IMR-90 (cell line): ENCODE measurements at regions not wholly inside any gene's neighbourhood (a gene's known extent, or its start where the extent isn't known, plus 50 kb on each side); places are given as distances from the start of the nearest gene placed in this dataset.
A peak's percentile ranks its signal among the peaks of the same experiment; 100 is the strongest.

ENCODE experiments used
- ATAC-seq: fragments of 200-7000 bp; cut with Tn5 transposase; 2 replicates; pipeline ENCODE4 v1.9.1; 2020; ENCODE audit warnings: low read depth, mild to moderate bottlenecking, moderate library complexity
- BruUV-seq: library from RNA; stranded (reverse); fragments of 400-500 nt; replicated peaks from 2 replicates; lab custom pipeline; 2021; lab: Mats Ljungman, UMichigan
- CTCF ChIA-PET: fragments of 300-600 bp; formaldehyde crosslinking; extraction: SDS; loops from one replicate; lab custom pipeline; 2021; ENCODE audit warnings: antibody characterized with exemption; lab: Yijun Ruan, JAX
- POLR2A ChIA-PET: fragments of 300-600 bp; sonication (Branson Sonifier 250); formaldehyde crosslinking; loops from one replicate; lab custom pipeline; 2022; ENCODE audit warnings: antibody characterized with exemption; ENCODE audit not compliant: unreplicated experiment; lab: Charles Lee
- DNase-seq: peaks from one replicate; pipeline ENCODE4 v3.0.0; 2013
- H2AFZ ChIP-seq: replicated peaks from 2 replicates; pipeline ENCODE3; 2013; ENCODE audit warnings: low read length, mild to moderate bottlenecking; ENCODE audit not compliant: poor library complexity
- H2AK5ac ChIP-seq: 2 replicates; pipeline ENCODE4 v1.6.1; 2013; ENCODE audit warnings: low read depth, low read length, inconsistent platforms
- H2AK9ac ChIP-seq: replicated peaks from 2 replicates; pipeline ENCODE3; 2013; ENCODE audit warnings: mild to moderate bottlenecking, low read depth, low read length, moderate library complexity; ENCODE audit not compliant: poor library complexity
- H2BK120ac ChIP-seq: 2 replicates; pipeline ENCODE4 v1.6.1; 2013; ENCODE audit warnings: low read depth, low read length, inconsistent platforms
- H2BK15ac ChIP-seq: 3 replicates; pipeline ENCODE4 v1.6.1; 2013; ENCODE audit warnings: low read depth, low read length, inconsistent platforms
- H2BK20ac ChIP-seq: 2 replicates; pipeline ENCODE4 v1.6.1; 2013; ENCODE audit warnings: low read depth, mild to moderate bottlenecking, inconsistent platforms, low read length, moderate library complexity
- H2BK5ac ChIP-seq: 2 replicates; pipeline ENCODE4 v1.6.1; 2013; ENCODE audit warnings: mild to moderate bottlenecking, low read depth, low read length, inconsistent platforms; ENCODE audit not compliant: poor library complexity, severe bottlenecking
- H3K14ac ChIP-seq: replicated peaks from 2 replicates; pipeline ENCODE4 v1.6.1; 2013; ENCODE audit warnings: low read depth, low read length, inconsistent platforms
- H3K18ac ChIP-seq: 2 replicates; pipeline ENCODE4 v1.6.1; 2013; ENCODE audit warnings: low read depth, low read length, control low read depth
- H3K23ac ChIP-seq: 2 replicates; pipeline ENCODE4 v1.6.1; 2013; ENCODE audit warnings: low read depth, low read length, inconsistent platforms
- H3K27ac ChIP-seq: 2 replicates; pipeline ENCODE4 v1.5.1; 2013; ENCODE audit warnings: mild to moderate bottlenecking, control low read depth, low read length; ENCODE audit not compliant: insufficient read depth
- H3K27me3 ChIP-seq: 2 replicates; pipeline ENCODE4 v1.6.1; 2013; ENCODE audit warnings: low read length; ENCODE audit not compliant: control insufficient read depth, insufficient read depth
- H3K36me3 ChIP-seq: 2 replicates; pipeline ENCODE4 v1.6.1; 2013; ENCODE audit warnings: low read length, mixed read lengths; ENCODE audit not compliant: control insufficient read depth, insufficient read depth
- H3K4ac ChIP-seq: 2 replicates; pipeline ENCODE4 v1.6.1; 2013; ENCODE audit warnings: low read depth, low read length, inconsistent platforms
- H3K4me1 ChIP-seq: 2 replicates; pipeline ENCODE4 v1.6.1; 2013; ENCODE audit warnings: low read length, mixed read lengths; ENCODE audit not compliant: control insufficient read depth, insufficient read depth
- H3K4me2 ChIP-seq: 2 replicates; pipeline ENCODE4 v1.6.1; 2013; ENCODE audit warnings: low read depth, mild to moderate bottlenecking, control low read depth, low read length, moderate library complexity
- H3K4me3 ChIP-seq: 2 replicates; pipeline ENCODE4 v1.5.1; 2013; ENCODE audit warnings: low read depth, mild to moderate bottlenecking, control low read depth, low read length, moderate library complexity; ENCODE audit not compliant: insufficient read depth
- H3K56ac ChIP-seq: 2 replicates; pipeline ENCODE4 v1.6.1; 2013; ENCODE audit warnings: low read length, inconsistent platforms; ENCODE audit not compliant: insufficient read depth; ENCODE audit errors: extremely low read depth
- H3K79me1 ChIP-seq, 2 experiments: 2 replicates each; pipeline ENCODE4 v1.6.1; 2013; ENCODE audit warnings: low read length in 2 of 2, inconsistent platforms in 1 of 2, low read depth in 1 of 2
- H3K9ac ChIP-seq: 2 replicates; pipeline ENCODE4 v1.6.1; 2013; ENCODE audit warnings: low read depth, low read length, control low read depth
- H3K9me1 ChIP-seq: 2 replicates; pipeline ENCODE4 v1.6.1; 2013; ENCODE audit warnings: low read length, inconsistent platforms; ENCODE audit not compliant: insufficient read depth
- H3K9me3 ChIP-seq: 2 replicates; pipeline ENCODE4 v1.6.1; 2013; ENCODE audit warnings: low read length; ENCODE audit not compliant: control insufficient read depth, insufficient read depth
- H4K20me1 ChIP-seq: 2 replicates; pipeline ENCODE4 v1.6.1; 2013; ENCODE audit warnings: low read length, inconsistent platforms; ENCODE audit not compliant: insufficient read depth
- H4K5ac ChIP-seq: 2 replicates; pipeline ENCODE4 v1.6.1; 2013; ENCODE audit warnings: mild to moderate bottlenecking, low read depth, low read length, control low read depth
- H4K8ac ChIP-seq, 2 experiments: 2 replicates each; pipeline ENCODE4 v1.6.1; 2013; ENCODE audit warnings: low read depth in 2 of 2, low read length in 2 of 2, control low read depth in 1 of 2, inconsistent platforms in 1 of 2
- H4K91ac ChIP-seq: 2 replicates; pipeline ENCODE4 v1.6.1; 2013; ENCODE audit warnings: low read depth, low read length, inconsistent platforms; ENCODE audit not compliant: insufficient read depth
- SMC3 ChIP-seq: fragments of 150-350 bp; IDR thresholded peaks from 2 replicates; pipeline ENCODE4 v1.6.1; 2016; ENCODE audit warnings: low read depth, mild to moderate bottlenecking, antibody characterized with exemption, low read length, moderate library complexity
- WGBS, 2 experiments: methylation state at CpG; one replicate each; pipeline versions ENCODE4 v1.1.5 to v1.1.7; 2013; ENCODE audit warnings: missing lambda C conversion rate in 2 of 2; ENCODE audit not compliant: insufficient read length in 1 of 2; ENCODE audit errors: extremely low coverage in 2 of 2; 5-methylcytosine and 5-hydroxymethylcytosine counted together
- dilution Hi-C: fragments of 300-500 bp; cut with HindIII; formaldehyde crosslinking; loops from one replicate; pipeline ENCODE4 v1.14.3; 2018; ENCODE audit warnings: low sequenced_read_pairs; ENCODE audit not compliant: unreplicated experiment
- in situ Hi-C: fragments of 300-500 bp; cut with MboI; formaldehyde crosslinking; loops from 3 replicates; pipeline ENCODE4 v1.14.3; 2019; ENCODE audit warnings: low sequenced_read_pairs, inconsistent platforms, mixed read lengths
- intact Hi-C: fragments of 100-400 bp; cut with micrococcal nuclease; formaldehyde crosslinking; loops from 2 replicates; pipeline ENCODE4 v1.10.0; 2022
- TF ChIP-seq, protein P1 (sequence below): conservative IDR thresholded peaks from 2 replicates; pipeline ENCODE4 v1.5.1; 2012; ENCODE audit warnings: mild to moderate bottlenecking, low read depth, low read length, improper control_type of control experiment

DNA sequence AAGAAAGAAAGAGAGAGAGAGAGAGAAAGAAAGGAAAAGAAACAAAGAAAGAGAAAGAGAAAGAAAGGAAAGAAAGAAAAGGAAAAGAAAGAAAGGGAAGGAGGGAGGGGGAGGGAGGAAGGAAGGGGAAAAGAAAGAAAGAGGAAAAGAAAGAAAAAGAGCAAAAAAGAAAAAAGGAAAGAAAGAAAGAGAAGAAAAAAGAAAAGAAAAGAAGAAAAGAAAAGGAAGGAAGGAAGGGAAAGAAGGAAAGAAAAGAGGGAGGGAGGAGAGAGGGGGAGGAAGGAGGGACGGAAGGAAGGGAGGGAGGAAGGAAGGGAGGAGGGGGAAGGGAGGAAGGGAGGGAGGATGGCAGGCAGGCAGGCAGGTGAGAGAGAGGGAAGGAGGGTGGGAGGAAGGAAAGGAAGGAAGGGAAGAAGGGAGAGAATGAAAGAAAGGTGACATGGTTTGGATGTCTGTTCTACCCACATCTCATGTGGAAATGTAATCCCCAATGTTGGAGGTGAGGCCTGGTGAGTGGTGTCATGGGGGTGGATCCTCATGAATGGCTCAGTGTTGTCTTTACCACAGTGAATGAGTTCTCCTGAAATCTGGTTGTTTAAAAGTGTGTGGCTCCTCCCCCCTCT lies 83.0 kb upstream of the DCLK2 start:
- intact Hi-C loops = loop anchor here (5.0 to 10.0 kb wide), 2 partner anchors 587 to 660 kb away; partner anchors contain the start of gene MAB21L2
- H2AFZ ChIP-seq = peak overlapping the region; percentile 62
- no TSS peak for BruUV-seq

More for the DNA sequence above, 83.0 kb upstream of the DCLK2 start:
- Histone ChIP-seq H3K4me2 (no peak overlapping the region), H3K56ac (no peak overlapping the region), H3K4ac (no peak overlapping the region), H2BK20ac (no peak overlapping the region), H3K9ac (no peak overlapping the region), H3K9me3 (no peaks in the 10 kb centered on the region), H3K36me3 (no peaks in the 10 kb centered on the region), H3K79me1 (no peaks in the 10 kb centered on the region), H4K8ac (no peak overlapping the region), H3K4me3 (no peak overlapping the region), H4K20me1 (no peaks in the 10 kb centered on the region), H2BK15ac (no peak overlapping the region), H3K27ac (no peak overlapping the region), H4K91ac (no peak overlapping the region), H2BK5ac (no peak overlapping the region), H3K23ac (no peak overlapping the region), H3K18ac (no peak overlapping the region), H2AK9ac (no peak overlapping the region), H4K5ac (no peak overlapping the region), H3K9me1 (peaks cover 9% of the 10 kb centered on the region; the same call in 1 of the 2 replicates), H2AK5ac (no peak overlapping the region), H3K14ac (0 out of 2 replicates have a peak overlapping the region, but pooled peaks have one; percentile 38), H3K4me1 (peaks cover 5% of the 10 kb centered on the region), H2BK120ac (no peak overlapping the region), H3K27me3 (no peaks in the 10 kb centered on the region)
- WGBS, 2 experiments = no CpG with 5 or more reads among the region's 1 CpG
- dilution Hi-C loops = no loop called here
- ATAC-seq (no peak), DNase-seq (no peak)
- ChIA-PET POLR2A (no interaction called here), CTCF (interaction anchor here (1.1 kb wide), 1 partner anchor 294 kb away, joined by 3 read pairs; no protein-coding TSS in a partner anchor)
- in situ Hi-C loops = no loop called here
- TF ChIP-seq, protein P1, sequence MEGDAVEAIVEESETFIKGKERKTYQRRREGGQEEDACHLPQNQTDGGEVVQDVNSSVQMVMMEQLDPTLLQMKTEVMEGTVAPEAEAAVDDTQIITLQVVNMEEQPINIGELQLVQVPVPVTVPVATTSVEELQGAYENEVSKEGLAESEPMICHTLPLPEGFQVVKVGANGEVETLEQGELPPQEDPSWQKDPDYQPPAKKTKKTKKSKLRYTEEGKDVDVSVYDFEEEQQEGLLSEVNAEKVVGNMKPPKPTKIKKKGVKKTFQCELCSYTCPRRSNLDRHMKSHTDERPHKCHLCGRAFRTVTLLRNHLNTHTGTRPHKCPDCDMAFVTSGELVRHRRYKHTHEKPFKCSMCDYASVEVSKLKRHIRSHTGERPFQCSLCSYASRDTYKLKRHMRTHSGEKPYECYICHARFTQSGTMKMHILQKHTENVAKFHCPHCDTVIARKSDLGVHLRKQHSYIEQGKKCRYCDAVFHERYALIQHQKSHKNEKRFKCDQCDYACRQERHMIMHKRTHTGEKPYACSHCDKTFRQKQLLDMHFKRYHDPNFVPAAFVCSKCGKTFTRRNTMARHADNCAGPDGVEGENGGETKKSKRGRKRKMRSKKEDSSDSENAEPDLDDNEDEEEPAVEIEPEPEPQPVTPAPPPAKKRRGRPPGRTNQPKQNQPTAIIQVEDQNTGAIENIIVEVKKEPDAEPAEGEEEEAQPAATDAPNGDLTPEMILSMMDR = no peak
- no peak for TF ChIP-seq SMC3
